Fibroblast of pulmonary artery (primary cell): ENCODE measurements at regions not wholly inside any gene's neighbourhood (a gene's known extent, or its start where the extent isn't known, plus 50 kb on each side); places are given as distances from the start of the nearest gene placed in this dataset.
A peak's percentile ranks its signal among the peaks of the same experiment; 100 is the strongest.

Source experiments
- DNase-seq: peaks from one replicate; pipeline ENCODE4 v3.0.0-alpha.2; 2010; ENCODE audit warnings: low read depth
- H3K4me3 ChIP-seq: replicated peaks from 2 replicates; pipeline ENCODE4 v1.5.1; 2011; ENCODE audit warnings: low read depth, mild to moderate bottlenecking, control low read depth, low read length, moderate library complexity
- CTCF ChIP-seq: IDR thresholded peaks from 2 replicates; pipeline ENCODE4 v1.5.1; 2011; ENCODE audit warnings: mild to moderate bottlenecking, control low read depth, low read length, inconsistent platforms; ENCODE audit errors: missing control alignments

- TF ChIP-seq CTCF: no peak
- no peak overlapping the region for H3K4me3 ChIP-seq
- DNase-seq: peak; percentile 31
Observed at GRCh38 chr4:59608466-59608865, 1591.7 kb upstream of the ADGRL3 start.

- DNase-seq: peak; percentile 79
- H3K4me3 ChIP-seq: no peak overlapping the region
- TF ChIP-seq CTCF: no peak
Observed at GRCh38 chr4:59612235-59612634, 1587.9 kb upstream of the ADGRL3 start.

- no peak for TF ChIP-seq CTCF
- DNase-seq: no peak
- H3K4me3 ChIP-seq: no peak overlapping the region
Observed at GRCh38 chr4:59615316-59615715, 1584.8 kb upstream of the ADGRL3 start.

- no peak for DNase-seq
- TF ChIP-seq CTCF: no peak
- H3K4me3 ChIP-seq: no peak overlapping the region
Observed at GRCh38 chr4:59629348-59629747, 1570.8 kb upstream of the ADGRL3 start.

- no peak for TF ChIP-seq CTCF
- no peak for DNase-seq
Observed at GRCh38 chr4:59630235-59630634, 1569.9 kb upstream of the ADGRL3 start.

GRCh38 chr4:59630922-59631321, 1569.2 kb upstream of the ADGRL3 start:
- H3K4me3 ChIP-seq: no peak overlapping the region
- TF ChIP-seq CTCF: no peak
- DNase-seq: no peak

More at GRCh38 chr4:59630235-59630634, 1569.9 kb upstream of the ADGRL3 start:
- no peak overlapping the region for H3K4me3 ChIP-seq

GRCh38 chr4:59637596-59637995, 1562.5 kb upstream of the ADGRL3 start:
- no peak for TF ChIP-seq CTCF
- H3K4me3 ChIP-seq: no peak overlapping the region
- no peak for DNase-seq
